Epithelial cell of proximal tubule (primary cell): ENCODE measurements at regions not wholly inside any gene's neighbourhood (a gene's known extent, or its start where the extent isn't known, plus 50 kb on each side); places are given as distances from the start of the nearest gene placed in this dataset.

ENCODE experiments used
- DNase-seq: peaks from one replicate; pipeline ENCODE4 v3.0.0-alpha.2; 2011; ENCODE audit warnings: low read depth
- H3K4me3 ChIP-seq: 2 replicates; pipeline ENCODE4 v1.5.1; 2011; ENCODE audit warnings: low read depth, mild to moderate bottlenecking, low read length
- TF ChIP-seq, protein P1 (sequence below): conservative IDR thresholded peaks from 2 replicates; pipeline ENCODE4 v1.5.1; 2012; ENCODE audit warnings: low read depth, mild to moderate bottlenecking, low read length

GRCh38 chr21:38965910-38966504, 160.3 kb downstream of the ETS2 start:
- DNase-seq, result no peak

GRCh38 chr21:38965241-38965640, 159.5 kb downstream of the ETS2 start:
- TF ChIP-seq, protein P1, sequence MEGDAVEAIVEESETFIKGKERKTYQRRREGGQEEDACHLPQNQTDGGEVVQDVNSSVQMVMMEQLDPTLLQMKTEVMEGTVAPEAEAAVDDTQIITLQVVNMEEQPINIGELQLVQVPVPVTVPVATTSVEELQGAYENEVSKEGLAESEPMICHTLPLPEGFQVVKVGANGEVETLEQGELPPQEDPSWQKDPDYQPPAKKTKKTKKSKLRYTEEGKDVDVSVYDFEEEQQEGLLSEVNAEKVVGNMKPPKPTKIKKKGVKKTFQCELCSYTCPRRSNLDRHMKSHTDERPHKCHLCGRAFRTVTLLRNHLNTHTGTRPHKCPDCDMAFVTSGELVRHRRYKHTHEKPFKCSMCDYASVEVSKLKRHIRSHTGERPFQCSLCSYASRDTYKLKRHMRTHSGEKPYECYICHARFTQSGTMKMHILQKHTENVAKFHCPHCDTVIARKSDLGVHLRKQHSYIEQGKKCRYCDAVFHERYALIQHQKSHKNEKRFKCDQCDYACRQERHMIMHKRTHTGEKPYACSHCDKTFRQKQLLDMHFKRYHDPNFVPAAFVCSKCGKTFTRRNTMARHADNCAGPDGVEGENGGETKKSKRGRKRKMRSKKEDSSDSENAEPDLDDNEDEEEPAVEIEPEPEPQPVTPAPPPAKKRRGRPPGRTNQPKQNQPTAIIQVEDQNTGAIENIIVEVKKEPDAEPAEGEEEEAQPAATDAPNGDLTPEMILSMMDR, result no peak
- DNase-seq, result no peak

More at GRCh38 chr21:38965910-38966504, 160.3 kb downstream of the ETS2 start:
- TF ChIP-seq, protein P1, result no peak
- no peak overlapping the region for H3K4me3 ChIP-seq

DNA sequence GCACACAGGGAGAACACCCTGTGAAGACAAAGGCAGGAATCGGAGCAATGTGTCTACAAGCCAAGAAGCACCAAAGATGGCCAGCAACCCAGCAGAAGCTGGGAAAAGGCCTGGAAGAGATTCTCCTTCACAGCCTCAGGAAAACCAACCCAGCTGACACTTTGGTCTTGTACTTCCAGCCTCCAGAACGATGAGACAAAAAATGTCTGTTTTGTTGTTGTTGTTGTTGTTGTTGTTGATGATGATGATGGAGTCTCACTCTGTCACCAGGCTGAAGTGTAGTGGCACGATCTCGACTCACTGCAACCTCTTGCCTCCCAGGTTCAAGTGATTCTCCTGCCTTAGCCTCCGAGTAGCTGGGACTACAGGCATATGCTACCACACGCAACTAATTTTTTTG, 157.3 kb downstream of the ETS2 start:
- DNase-seq, result no peak
- TF ChIP-seq, protein P1, result no peak
- no peak overlapping the region for H3K4me3 ChIP-seq

More at GRCh38 chr21:38965241-38965640, 159.5 kb downstream of the ETS2 start:
- H3K4me3 ChIP-seq, result no peak overlapping the region

GRCh38 chr21:38960251-38960650, 154.5 kb downstream of the ETS2 start:
- TF ChIP-seq, protein P1, result no peak
- no peak for DNase-seq
- H3K4me3 ChIP-seq, result no peak overlapping the region

DNA sequence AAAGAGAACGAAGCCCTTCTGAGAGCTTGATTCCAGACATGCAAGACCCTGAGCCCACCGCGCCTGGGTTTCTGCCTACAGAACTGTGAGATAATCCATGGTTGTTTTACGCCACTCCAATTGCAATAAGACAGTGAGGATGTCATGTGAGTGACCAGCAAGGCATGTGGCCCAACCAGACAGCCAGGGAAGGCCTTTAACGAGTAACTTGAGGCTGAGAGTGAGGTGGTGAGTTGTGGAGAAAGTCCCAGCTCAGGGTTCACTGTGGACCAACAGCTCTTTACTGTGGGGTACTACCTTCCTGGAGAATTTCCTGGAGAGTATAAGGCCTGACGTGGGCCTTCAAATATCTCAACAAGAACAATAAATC, 153.9 kb downstream of the ETS2 start:
- no peak overlapping the region for H3K4me3 ChIP-seq
- TF ChIP-seq, protein P1, result no peak
- no peak for DNase-seq

GRCh38 chr21:38958940-38959691, 153.4 kb downstream of the ETS2 start:
- TF ChIP-seq, protein P1, result no peak
- peak; percentile 95 for DNase-seq
- no peak overlapping the region for H3K4me3 ChIP-seq

DNA sequence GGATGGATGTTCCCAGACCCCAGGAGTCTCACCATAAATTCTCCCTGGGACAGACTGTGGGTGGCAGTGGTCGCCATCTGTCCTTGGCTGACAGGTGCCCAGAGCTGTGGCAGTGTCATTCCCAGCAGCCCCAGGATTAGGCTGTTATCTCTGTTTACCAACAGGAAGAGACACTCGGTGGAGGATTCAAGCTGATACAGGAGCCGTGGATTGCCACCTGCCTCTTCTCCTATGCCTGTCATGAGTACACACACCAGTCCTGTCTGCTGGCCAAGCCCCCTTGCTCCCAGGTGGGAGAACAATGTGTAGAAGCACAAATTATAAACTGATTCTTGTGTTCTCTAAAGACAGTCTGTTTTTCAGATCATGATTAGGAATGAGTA, 152.6 kb downstream of the ETS2 start:
- DNase-seq, result no peak

More for the DNA sequence above, 152.6 kb downstream of the ETS2 start:
- TF ChIP-seq, protein P1, result no peak
- no peak overlapping the region for H3K4me3 ChIP-seq
